GM12878 (cell line): ENCODE measurements at regions not wholly inside any gene's neighbourhood (a gene's known extent, or its start where the extent isn't known, plus 50 kb on each side); places are given as distances from the start of the nearest gene placed in this dataset.

ENCODE experiments used
- GABPA ChIP-seq: IDR thresholded peaks from 2 replicates; pipeline ENCODE4 v1.6.1; 2014; ENCODE audit warnings: antibody characterized with exemption, low read depth, mild to moderate bottlenecking, inconsistent platforms
- MYB ChIP-seq: fragments of 150-350 bp; IDR thresholded peaks from 2 replicates; pipeline ENCODE4 v1.6.1; 2014; ENCODE audit warnings: mild to moderate bottlenecking, low read depth, low read length, borderline replicate concordance
- ZBED1 ChIP-seq: IDR thresholded peaks from 2 replicates; pipeline ENCODE4 v1.6.1; 2016; ENCODE audit warnings: borderline replicate concordance
- ZNF622 ChIP-seq: fragments of 450-650 bp; IDR thresholded peaks from 2 replicates; pipeline ENCODE4 v1.6.1; 2017; ENCODE audit warnings: mild to moderate bottlenecking, inconsistent platforms

DNA sequence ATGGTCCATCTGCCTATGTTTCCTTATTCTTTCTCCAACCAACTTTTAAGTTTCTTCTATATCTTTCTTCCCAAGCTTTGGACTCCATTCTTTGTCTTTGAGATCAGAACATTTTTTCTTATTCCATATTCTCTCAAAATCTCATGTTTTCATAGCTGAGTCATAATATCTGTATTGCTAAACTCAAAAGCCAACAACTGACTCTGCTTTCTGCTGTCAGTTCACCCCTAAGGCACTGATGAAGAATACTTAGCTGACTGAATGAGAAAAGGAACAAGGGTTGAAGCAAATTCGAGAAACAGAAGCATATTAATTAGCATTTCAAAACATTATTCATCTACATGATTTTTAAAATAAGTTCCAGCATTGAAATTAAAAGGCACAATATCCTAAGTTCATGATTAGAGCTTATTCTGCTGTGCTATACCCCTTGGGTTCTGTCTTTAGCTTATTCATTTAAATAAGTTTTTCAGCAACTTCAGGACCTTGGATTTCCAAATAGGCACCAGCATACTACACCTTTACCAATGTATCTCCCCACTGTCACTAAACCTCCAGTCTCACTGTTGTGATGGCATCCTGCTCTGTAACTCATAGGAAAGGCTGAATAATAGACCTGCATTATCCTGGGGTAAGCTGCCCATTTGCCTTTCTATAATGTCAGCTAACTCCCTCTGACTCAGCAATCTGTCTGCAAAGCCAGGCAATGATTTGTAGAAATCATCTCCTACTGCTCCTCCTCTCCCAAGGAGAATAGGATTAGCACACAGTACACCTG, 49.9 kb upstream of the C5orf46 start (continued):
- TF ChIP-seq GABPA (no peak), ZBED1 (no peak), ZNF622 (no peak), MYB (no peak)
